ENCODE measurements at regions not wholly inside any gene's neighbourhood (a gene's known extent, or its start where the extent isn't known, plus 50 kb on each side); places are given as distances from the start of the nearest gene placed in this dataset.

GRCh38 chr10:34013235-34013634 lies 678.8 kb upstream of the NRP1 start:
- TF ChIP-seq, protein P1, sequence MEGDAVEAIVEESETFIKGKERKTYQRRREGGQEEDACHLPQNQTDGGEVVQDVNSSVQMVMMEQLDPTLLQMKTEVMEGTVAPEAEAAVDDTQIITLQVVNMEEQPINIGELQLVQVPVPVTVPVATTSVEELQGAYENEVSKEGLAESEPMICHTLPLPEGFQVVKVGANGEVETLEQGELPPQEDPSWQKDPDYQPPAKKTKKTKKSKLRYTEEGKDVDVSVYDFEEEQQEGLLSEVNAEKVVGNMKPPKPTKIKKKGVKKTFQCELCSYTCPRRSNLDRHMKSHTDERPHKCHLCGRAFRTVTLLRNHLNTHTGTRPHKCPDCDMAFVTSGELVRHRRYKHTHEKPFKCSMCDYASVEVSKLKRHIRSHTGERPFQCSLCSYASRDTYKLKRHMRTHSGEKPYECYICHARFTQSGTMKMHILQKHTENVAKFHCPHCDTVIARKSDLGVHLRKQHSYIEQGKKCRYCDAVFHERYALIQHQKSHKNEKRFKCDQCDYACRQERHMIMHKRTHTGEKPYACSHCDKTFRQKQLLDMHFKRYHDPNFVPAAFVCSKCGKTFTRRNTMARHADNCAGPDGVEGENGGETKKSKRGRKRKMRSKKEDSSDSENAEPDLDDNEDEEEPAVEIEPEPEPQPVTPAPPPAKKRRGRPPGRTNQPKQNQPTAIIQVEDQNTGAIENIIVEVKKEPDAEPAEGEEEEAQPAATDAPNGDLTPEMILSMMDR (IDR thresholded peaks at IDR 0.05; ENCODE audit: low read depth, low read length, poor library complexity, severe bottlenecking) = no peak
- TF ChIP-seq EZH2phosphoT487 (IDR thresholded peaks at IDR 0.05; ENCODE audit: borderline replicate concordance, low read length) = no peak
